Cardiac fibroblast (primary cell): ENCODE measurements at regions not wholly inside any gene's neighbourhood (a gene's known extent, or its start where the extent isn't known, plus 50 kb on each side); places are given as distances from the start of the nearest gene placed in this dataset.
"Not testable (repeated sequence)": the region's sequence is repeated elsewhere in the genome, so short reads cannot be mapped to it uniquely, and the experiment has no call there.

Source experiments
- DNase-seq, 2 donors: peaks; one replicate each; pipeline versions ENCODE4 v3.0.0 to v3.0.0-alpha.2; 2010; ENCODE audit warnings: low read depth in 2 of 2
- H3K4me3 ChIP-seq, 2 donors: replicated peaks in 1 of 2; 1 replicate in 1 of 2; 2 replicates in 1 of 2; pipeline ENCODE4 v1.5.1; 2011; ENCODE audit warnings: low read depth in 2 of 2, low read length in 2 of 2, mild to moderate bottlenecking in 2 of 2, moderate library complexity in 1 of 2
- CTCF ChIP-seq: IDR thresholded peaks from one replicate; pipeline ENCODE4 v1.5.1; 2011; ENCODE audit warnings: low read depth, mild to moderate bottlenecking, low read length, inconsistent platforms

- no peak for DNase-seq
- no peak overlapping the region for H3K4me3 ChIP-seq
- no peak for TF ChIP-seq CTCF
Observed at GRCh38 chr11:134984421-134984820, 572.4 kb upstream of the B3GAT1 start.

DNA sequence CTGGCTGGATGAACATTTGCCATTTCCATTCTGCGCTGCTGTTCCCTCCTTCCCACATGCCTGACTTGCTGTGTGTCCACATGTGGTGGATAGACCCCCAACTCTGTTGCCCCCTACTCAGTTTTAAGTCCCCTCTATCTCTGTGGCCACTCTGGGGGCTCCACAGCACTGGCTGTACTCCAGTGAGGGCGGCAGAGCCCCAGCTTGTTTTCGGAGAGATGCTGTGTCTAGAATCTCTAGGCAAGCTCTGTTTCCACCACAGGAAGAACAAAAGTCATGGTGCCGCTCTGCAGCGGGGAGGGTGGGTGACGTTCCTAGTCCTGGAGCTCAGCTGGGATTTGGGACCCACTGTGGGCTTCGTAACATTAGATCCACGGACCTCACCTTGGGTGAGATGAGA, 570.4 kb upstream of the B3GAT1 start:
- not testable (repeated sequence) for H3K4me3 ChIP-seq, DNase-seq

- H3K4me3 ChIP-seq: no peak overlapping the region
- TF ChIP-seq CTCF: no peak
- no peak for DNase-seq
Observed at GRCh38 chr11:134981835-134982234, 569.8 kb upstream of the B3GAT1 start.

- DNase-seq: no peak
- no peak overlapping the region for H3K4me3 ChIP-seq
- no peak for TF ChIP-seq CTCF
Observed at GRCh38 chr11:134980819-134981710, 569.0 kb upstream of the B3GAT1 start.

- not testable (repeated sequence) for H3K4me3 ChIP-seq, DNase-seq
Observed at GRCh38 chr11:134979089-134979457, 567.0 kb upstream of the B3GAT1 start.

- no peak for DNase-seq
- no peak for TF ChIP-seq CTCF
- H3K4me3 ChIP-seq: no peak overlapping the region
Observed at GRCh38 chr11:134978388-134979088, 566.5 kb upstream of the B3GAT1 start.

- no peak for DNase-seq
- TF ChIP-seq CTCF: no peak
Observed at GRCh38 chr11:134976551-134976950, 564.5 kb upstream of the B3GAT1 start.

More at GRCh38 chr11:134976551-134976950, 564.5 kb upstream of the B3GAT1 start:
- no peak overlapping the region for H3K4me3 ChIP-seq
